Renal pelvis (tissue), 1 donor: ENCODE measurements at regions not wholly inside any gene's neighbourhood (a gene's known extent, or its start where the extent isn't known, plus 50 kb on each side); places are given as distances from the start of the nearest gene placed in this dataset.
A peak's percentile ranks its signal among the peaks of the same experiment; 100 is the strongest.

ENCODE experiments used
- DNase-seq: peaks from one replicate; pipeline ENCODE4 v3.0.0-alpha.2; 2013

GRCh38 chr14:100467046-100467750, 120.0 kb downstream of the BEGAIN start:
- no peak for DNase-seq

DNA sequence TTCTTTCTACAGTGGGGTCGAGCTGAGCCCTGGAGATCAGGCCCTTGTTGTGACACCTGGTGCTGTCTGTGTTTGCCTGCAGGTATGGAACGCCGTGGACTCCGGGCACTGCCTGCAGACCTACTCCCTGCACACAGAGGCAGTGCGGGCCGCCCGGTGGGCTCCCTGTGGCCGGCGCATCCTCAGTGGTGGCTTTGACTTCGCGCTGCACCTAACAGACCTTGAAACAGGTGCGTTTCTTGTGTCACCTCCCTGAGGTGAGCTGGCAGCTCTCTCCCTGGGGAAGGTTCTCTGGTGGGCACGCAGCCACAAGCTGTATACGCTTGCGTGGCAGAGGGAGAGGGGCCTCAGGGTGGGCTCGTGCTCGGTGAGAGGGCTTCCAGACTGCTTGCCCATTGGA, 119.3 kb downstream of the BEGAIN start:
- DNase-seq, result no peak

- DNase-seq, result no peak
Measured at GRCh38 chr14:100468557-100468956, 118.7 kb downstream of the BEGAIN start.

- no peak for DNase-seq
Measured at GRCh38 chr14:100469632-100470522, 117.3 kb downstream of the BEGAIN start.

DNA sequence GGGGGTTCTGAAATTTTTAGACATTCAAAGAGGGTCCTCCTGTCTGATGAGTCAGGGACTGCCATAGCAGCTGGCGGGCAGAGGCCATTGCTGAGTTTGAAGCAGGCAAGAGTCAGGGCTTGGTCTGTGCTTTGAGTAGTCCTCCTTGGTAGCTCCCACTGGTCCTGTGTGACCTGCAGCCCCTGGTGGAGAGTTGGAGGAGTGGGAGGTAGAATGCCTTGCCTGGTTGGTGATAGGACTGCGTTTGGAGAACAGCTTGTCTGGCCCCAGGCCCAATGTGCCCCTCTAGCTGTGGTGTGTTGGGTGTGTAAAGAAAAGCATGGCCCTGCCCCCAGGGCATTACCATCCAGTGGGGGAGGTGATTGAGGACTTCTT, 116.7 kb downstream of the BEGAIN start:
- DNase-seq, result no peak

- no peak for DNase-seq
Measured at GRCh38 chr14:100471441-100472093, 115.7 kb downstream of the BEGAIN start.

DNA sequence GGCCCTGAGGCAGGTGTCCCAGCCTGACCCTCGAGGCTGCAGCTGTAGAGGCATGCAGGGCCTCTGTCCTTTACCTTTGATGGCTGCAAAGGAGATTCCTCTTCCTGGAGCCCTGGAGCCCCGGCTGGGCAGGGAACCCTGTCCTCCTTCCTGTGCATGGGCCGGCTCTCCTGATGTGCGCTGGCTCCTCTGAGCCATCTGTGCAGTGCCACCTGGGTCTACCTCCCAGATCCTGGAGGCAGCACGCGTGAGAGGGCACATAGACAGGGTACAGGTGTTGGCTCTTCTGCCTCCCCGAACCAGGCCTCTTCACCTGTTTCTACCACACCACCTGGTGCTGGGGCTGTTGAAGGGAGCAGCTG, 115.1 kb downstream of the BEGAIN start:
- no peak for DNase-seq

DNA sequence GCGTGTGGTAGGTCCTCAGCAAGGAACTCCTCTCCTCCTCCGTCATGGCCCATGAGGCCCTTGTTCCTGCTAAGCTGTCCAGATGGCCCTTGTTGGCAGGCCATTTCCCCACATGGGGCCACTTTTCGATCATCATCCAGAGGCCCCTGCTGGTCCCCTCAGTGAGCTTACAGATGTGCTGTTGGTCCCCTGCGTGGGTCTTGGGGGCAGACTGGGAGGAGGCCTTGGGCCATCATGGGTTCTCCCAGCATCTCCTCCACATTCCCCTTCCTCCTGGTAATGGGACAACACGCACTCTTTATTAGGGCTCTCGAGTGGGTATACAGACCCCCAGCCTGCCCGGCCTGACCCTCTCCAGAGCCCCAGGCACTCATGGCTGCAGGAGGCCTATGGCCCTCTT, 114.7 kb downstream of the BEGAIN start:
- DNase-seq, result no peak

GRCh38 chr14:100473249-100473648, 114.0 kb downstream of the BEGAIN start:
- DNase-seq, result no peak

DNA sequence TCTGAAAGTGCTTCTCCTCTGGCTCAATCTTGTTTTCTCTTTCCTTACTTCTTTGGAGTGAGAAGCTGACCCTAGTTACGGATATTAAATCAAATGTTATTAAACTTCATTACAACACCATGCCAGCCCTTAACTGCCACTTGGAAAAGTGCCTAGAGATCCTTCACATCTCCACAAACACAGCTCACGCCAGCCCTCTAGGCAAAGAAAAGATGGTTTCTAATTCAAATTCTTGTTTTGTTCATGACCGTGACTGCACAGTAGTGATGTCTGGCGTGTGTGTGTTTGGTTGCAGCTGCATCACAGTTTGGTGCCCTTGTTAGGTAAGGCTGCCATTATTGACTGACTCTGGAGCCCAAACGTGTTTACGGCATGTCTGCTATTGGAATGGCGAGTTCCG, 113.0 kb downstream of the BEGAIN start:
- no peak for DNase-seq

DNA sequence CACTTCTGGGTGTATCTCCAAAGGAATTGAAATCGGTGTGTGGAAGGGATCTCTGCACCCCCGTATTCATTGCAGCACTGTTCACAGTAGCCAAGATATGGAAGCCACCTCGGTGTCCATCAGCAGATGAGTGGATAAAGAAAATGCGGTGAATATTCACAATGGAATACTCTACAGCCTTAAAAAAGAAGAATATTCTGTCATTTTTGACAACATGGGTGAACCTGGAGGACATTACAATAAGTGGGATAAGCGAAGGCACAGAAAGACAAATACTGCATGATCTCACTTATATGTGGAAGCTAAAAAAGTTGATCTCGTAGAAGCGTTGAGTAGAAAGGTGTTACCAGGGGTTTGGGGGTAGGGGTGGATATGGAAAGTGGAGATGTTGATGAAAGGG, 111.9 kb downstream of the BEGAIN start:
- no peak for DNase-seq

GRCh38 chr14:100476012-100476822, 111.0 kb downstream of the BEGAIN start:
- no peak for DNase-seq

GRCh38 chr14:100484531-100485267, 102.5 kb downstream of the BEGAIN start:
- DNase-seq, result no peak

- DNase-seq, result peak; percentile 88
Measured at GRCh38 chr14:100486025-100486828, 101.0 kb downstream of the BEGAIN start.
